Rectal smooth muscle tissue (tissue), 1 donor: ENCODE measurements at regions not wholly inside any gene's neighbourhood (a gene's known extent, or its start where the extent isn't known, plus 50 kb on each side); places are given as distances from the start of the nearest gene placed in this dataset.
"Not testable (repeated sequence)": the region's sequence is repeated elsewhere in the genome, so short reads cannot be mapped to it uniquely, and the experiment has no call there.

Experiments used
- H3K27ac ChIP-seq: one replicate; pipeline ENCODE4 v1.7.0; 2013; ENCODE audit warnings: low read depth, low read length, inconsistent platforms
- H3K27me3 ChIP-seq: one replicate; pipeline ENCODE4 v1.7.0; 2013; ENCODE audit warnings: low read length; ENCODE audit not compliant: control insufficient read depth, insufficient read depth
- H3K36me3 ChIP-seq: one replicate; pipeline ENCODE4 v1.7.0; 2013; ENCODE audit warnings: low read length; ENCODE audit not compliant: control insufficient read depth, insufficient read depth
- H3K4me1 ChIP-seq: one replicate; pipeline ENCODE4 v1.7.0; 2013; ENCODE audit warnings: low read length; ENCODE audit not compliant: control insufficient read depth, insufficient read depth
- H3K4me3 ChIP-seq: one replicate; pipeline ENCODE4 v1.7.0; 2013; ENCODE audit warnings: low read length
- H3K9ac ChIP-seq: one replicate; pipeline ENCODE4 v1.7.0; 2013; ENCODE audit warnings: low read length

GRCh38 chr10:8400151-8400550, 345.7 kb downstream of the GATA3 start:
- H3K27me3 ChIP-seq: no peaks in the 10 kb centered on the region
- H3K27ac ChIP-seq: no peak overlapping the region
- H3K4me1 ChIP-seq: no peaks in the 10 kb centered on the region
- no peak overlapping the region for H3K4me3 ChIP-seq
- no peak overlapping the region for H3K9ac ChIP-seq
- H3K36me3 ChIP-seq: no peaks in the 10 kb centered on the region

- Histone ChIP-seq H3K9ac (no peak overlapping the region), H3K4me1 (no peaks in the 10 kb centered on the region), H3K36me3 (no peaks in the 10 kb centered on the region), H3K27me3 (no peaks in the 10 kb centered on the region), H3K4me3 (no peak overlapping the region), H3K27ac (no peak overlapping the region)
Measured at GRCh38 chr10:8400892-8401291, 346.4 kb downstream of the GATA3 start.

GRCh38 chr10:8401531-8401930, 347.0 kb downstream of the GATA3 start:
- H3K36me3 ChIP-seq: no peaks in the 10 kb centered on the region
- H3K4me1 ChIP-seq: no peaks in the 10 kb centered on the region
- H3K4me3 ChIP-seq: no peak overlapping the region
- no peaks in the 10 kb centered on the region for H3K27me3 ChIP-seq
- no peak overlapping the region for H3K9ac ChIP-seq
- H3K27ac ChIP-seq: no peak overlapping the region

- Histone ChIP-seq H3K4me3 (no peak overlapping the region), H3K27ac (no peak overlapping the region), H3K4me1 (no peaks in the 10 kb centered on the region), H3K27me3 (no peaks in the 10 kb centered on the region), H3K36me3 (no peaks in the 10 kb centered on the region), H3K9ac (no peak overlapping the region)
Measured at GRCh38 chr10:8402576-8402975, 348.1 kb downstream of the GATA3 start.

- Histone ChIP-seq H3K27me3 (no peaks in the 10 kb centered on the region), H3K4me1 (no peaks in the 10 kb centered on the region), H3K36me3 (no peaks in the 10 kb centered on the region), H3K9ac (no peak overlapping the region), H3K4me3 (no peak overlapping the region), H3K27ac (no peak overlapping the region)
Measured at GRCh38 chr10:8403711-8404371, 349.4 kb downstream of the GATA3 start.

GRCh38 chr10:8404721-8405120, 350.2 kb downstream of the GATA3 start:
- Histone ChIP-seq H3K4me3 (no peak overlapping the region), H3K4me1 (no peaks in the 10 kb centered on the region)

GRCh38 chr10:8405596-8405995, 351.1 kb downstream of the GATA3 start:
- Histone ChIP-seq H3K4me1 (no peaks in the 10 kb centered on the region), H3K27me3 (no peaks in the 10 kb centered on the region), H3K9ac (no peak overlapping the region), H3K27ac (no peak overlapping the region), H3K4me3 (no peak overlapping the region), H3K36me3 (no peaks in the 10 kb centered on the region)

More at GRCh38 chr10:8404721-8405120, 350.2 kb downstream of the GATA3 start:
- Histone ChIP-seq H3K27ac (no peak overlapping the region), H3K27me3 (no peaks in the 10 kb centered on the region), H3K9ac (no peak overlapping the region), H3K36me3 (no peaks in the 10 kb centered on the region)

- no peak overlapping the region for H3K27ac ChIP-seq
- no peaks in the 10 kb centered on the region for H3K27me3 ChIP-seq
- no peaks in the 10 kb centered on the region for H3K4me1 ChIP-seq
- H3K4me3 ChIP-seq: no peak overlapping the region
- H3K36me3 ChIP-seq: no peaks in the 10 kb centered on the region
- no peak overlapping the region for H3K9ac ChIP-seq
Measured at GRCh38 chr10:8407501-8408021, 353.1 kb downstream of the GATA3 start.

GRCh38 chr10:8410506-8410905, 356.0 kb downstream of the GATA3 start:
- no peak overlapping the region for H3K9ac ChIP-seq
- H3K36me3 ChIP-seq: no peaks in the 10 kb centered on the region
- no peak overlapping the region for H3K27ac ChIP-seq
- H3K27me3 ChIP-seq: no peaks in the 10 kb centered on the region
- H3K4me3 ChIP-seq: no peak overlapping the region
- H3K4me1 ChIP-seq: no peaks in the 10 kb centered on the region

GRCh38 chr10:8412541-8412940, 358.1 kb downstream of the GATA3 start:
- no peaks in the 10 kb centered on the region for H3K4me1 ChIP-seq
- H3K36me3 ChIP-seq: no peaks in the 10 kb centered on the region
- no peak overlapping the region for H3K27ac ChIP-seq
- no peak overlapping the region for H3K9ac ChIP-seq
- H3K27me3 ChIP-seq: no peaks in the 10 kb centered on the region
- H3K4me3 ChIP-seq: no peak overlapping the region

GRCh38 chr10:8415029-8415428, 360.5 kb downstream of the GATA3 start:
- H3K4me1 ChIP-seq, H3K36me3 ChIP-seq, H3K9ac ChIP-seq, H3K27me3 ChIP-seq, H3K27ac ChIP-seq, H3K4me3 ChIP-seq: not testable (repeated sequence)

GRCh38 chr10:8416192-8416701, 361.8 kb downstream of the GATA3 start:
- no peak overlapping the region for H3K4me3 ChIP-seq
- H3K27ac ChIP-seq: no peak overlapping the region
- no peaks in the 10 kb centered on the region for H3K4me1 ChIP-seq
- H3K27me3 ChIP-seq: no peaks in the 10 kb centered on the region
- H3K36me3 ChIP-seq: no peaks in the 10 kb centered on the region
- no peak overlapping the region for H3K9ac ChIP-seq

GRCh38 chr10:8416760-8417159, 362.3 kb downstream of the GATA3 start:
- Histone ChIP-seq H3K27me3 (no peaks in the 10 kb centered on the region), H3K4me1 (no peaks in the 10 kb centered on the region), H3K27ac (no peak overlapping the region), H3K9ac (no peak overlapping the region), H3K4me3 (no peak overlapping the region), H3K36me3 (no peaks in the 10 kb centered on the region)
